ENCODE measurements at regions not wholly inside any gene's neighbourhood (a gene's known extent, or its start where the extent isn't known, plus 50 kb on each side); places are given as distances from the start of the nearest gene placed in this dataset.

- TF ChIP-seq POLR2AphosphoS5 (IDR thresholded peaks at IDR 0.05; ENCODE audit: low read depth, low read length) (no peak), POLR2A (IDR thresholded peaks at IDR 0.05; ENCODE audit: low read depth, low read length) (no peak)
Measured at GRCh38 chr1:29517251-29518086, 281.1 kb downstream of the PTPRU start.
